Stimulated activated CD4-positive, alpha-beta T cell treated with anti-CD3 and anti-CD28 coated beads, Interleukin-2, amount 100 ng/mL, for 24 hours (primary cell): ENCODE measurements at regions not wholly inside any gene's neighbourhood (a gene's known extent, or its start where the extent isn't known, plus 50 kb on each side); places are given as distances from the start of the nearest gene placed in this dataset.

Experiments
- DNase-seq, 2 donors: peaks; one replicate each; pipeline ENCODE4 v3.0.0-alpha.2; 2020

DNA sequence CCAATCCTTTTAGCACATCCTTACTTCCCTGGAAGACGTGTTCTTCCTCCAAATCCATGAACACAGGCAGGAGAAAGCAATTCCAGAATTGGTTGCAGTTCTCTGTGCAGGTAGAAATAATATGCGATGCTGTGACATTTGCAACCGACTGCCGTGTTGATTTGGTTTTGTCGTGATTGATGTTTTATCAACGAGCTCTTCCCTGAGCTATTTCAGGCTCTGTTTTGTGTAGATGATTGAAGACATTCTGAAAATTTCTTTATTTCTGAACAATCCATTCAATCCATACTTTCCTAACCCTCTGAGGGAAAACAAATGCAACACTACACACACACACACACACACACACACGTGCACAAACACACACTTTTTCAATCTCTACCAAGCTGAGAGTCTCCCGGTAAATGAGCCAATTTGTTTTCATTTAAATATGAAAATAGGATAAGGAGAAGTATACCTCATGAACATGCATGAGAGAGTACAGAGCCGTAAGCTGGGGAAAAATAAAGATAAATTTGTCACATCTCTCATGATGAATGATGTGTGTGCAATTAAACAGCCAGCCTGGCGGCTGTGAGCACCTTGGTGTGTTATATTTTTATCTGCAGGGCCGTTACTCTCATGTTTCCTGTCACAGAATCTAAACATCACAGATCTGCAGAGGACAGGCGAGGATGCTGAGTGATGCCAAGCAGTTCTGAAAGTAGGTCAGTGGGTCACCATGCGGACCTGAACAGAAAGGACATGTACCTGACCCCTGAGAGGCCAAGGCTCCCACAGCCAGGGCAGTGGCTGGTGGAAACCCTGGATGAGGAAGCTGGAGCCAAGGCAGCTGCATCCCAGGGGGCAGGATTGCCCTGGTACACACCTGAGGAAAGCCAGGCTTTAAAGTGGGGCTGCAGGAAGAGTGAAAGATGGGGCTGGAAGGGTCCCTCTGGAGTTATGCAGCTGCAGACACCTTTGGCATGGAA, 64.8 kb downstream of the PDCL3 start:
- DNase-seq = peak in 1 of 2 donors; percentile 13

DNA sequence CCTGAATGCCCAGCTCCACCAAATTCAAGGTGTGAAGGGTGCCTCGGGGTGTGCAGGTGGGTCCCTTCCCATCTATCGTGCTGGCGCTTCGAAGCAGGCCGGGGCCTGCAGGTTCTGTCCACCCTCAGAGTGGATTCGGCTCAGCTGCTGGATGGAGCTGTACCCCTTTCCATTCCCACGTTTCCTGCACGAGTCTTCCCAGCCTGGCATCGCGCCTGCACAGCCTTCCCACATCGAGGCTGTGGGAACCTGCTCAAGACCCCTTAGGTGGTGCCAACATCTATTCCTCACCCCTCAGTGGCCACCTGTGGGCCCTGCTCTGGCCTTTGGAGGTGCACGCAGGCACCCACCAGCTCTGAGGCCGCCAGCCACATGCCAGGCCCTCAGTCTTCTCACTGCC, 65.7 kb downstream of the PDCL3 start:
- DNase-seq = peak in 1 of 2 donors; percentile 15

- DNase-seq = peak in 1 of 2 donors; percentile 11
Measured at GRCh38 chr2:100629309-100629708, 66.5 kb downstream of the PDCL3 start.

- peak in 1 of 2 donors; percentile 14 for DNase-seq
Measured at GRCh38 chr2:100630473-100630977, 67.7 kb downstream of the PDCL3 start.

DNA sequence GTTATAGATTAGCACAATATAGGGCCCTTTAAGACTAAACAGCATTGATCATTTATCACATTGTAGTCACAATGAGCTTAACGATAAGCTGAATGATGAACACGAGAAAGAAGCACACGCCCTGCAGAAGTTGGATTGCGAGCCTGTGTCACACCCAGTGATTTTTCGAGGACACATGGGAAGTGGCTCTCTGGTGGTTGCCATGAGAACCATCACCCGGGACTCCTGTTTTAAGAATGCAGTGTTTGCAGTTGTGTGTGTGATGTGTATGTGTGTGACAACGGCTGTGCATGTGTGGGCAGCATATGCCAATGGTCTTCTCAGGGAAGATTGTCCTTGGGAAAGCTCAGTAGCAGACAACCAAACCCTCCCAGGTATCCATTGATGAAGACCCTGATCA, 69.2 kb downstream of the PDCL3 start:
- DNase-seq = no peak

GRCh38 chr2:100632759-100633158, 70.0 kb downstream of the PDCL3 start:
- DNase-seq = no peak

DNA sequence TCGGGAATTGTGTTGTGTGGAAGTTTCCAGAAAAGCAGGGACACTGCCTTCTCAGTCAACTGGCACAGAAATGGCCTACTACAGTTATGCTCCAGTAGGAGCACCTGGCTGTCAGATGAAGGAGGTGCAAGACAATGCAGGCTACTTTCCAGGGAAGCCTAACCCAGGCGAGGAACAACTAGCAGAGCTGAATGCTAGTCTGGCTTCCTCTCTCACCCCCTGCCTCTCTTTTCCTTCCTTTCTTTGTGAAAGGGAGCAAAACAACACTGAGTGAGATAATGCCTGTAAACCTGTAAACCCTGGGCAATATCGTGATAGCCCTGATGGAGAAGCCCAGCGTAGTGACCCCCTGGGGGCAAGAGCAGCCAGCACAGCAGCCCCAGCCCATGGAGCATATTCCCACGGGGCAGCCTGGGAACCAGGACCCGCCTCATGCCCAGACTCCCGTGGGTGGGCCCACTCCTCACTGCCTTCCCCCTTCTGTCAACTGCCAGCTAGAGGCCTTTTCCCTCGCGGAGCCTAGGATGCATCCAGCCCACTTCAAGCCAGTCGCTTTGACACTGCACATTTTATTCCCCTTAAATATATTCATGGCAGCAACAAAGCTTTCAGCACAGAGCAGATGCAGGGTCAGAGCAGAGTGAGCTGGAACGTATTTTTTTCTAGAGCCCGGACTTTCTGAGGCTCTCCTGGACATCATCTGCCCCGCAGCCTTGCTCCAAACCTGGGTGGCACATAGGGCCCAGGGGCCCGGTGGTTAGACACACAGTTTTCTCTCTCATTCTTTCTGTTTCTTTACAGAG, 77.0 kb downstream of the PDCL3 start:
- DNase-seq = no peak

GRCh38 chr2:100640431-100641124, 77.8 kb downstream of the PDCL3 start:
- DNase-seq = no peak

GRCh38 chr2:100641125-100641435, 78.3 kb downstream of the PDCL3 start:
- DNase-seq = no peak

- no peak for DNase-seq
Measured at GRCh38 chr2:100642425-100642824, 79.6 kb downstream of the PDCL3 start.

DNA sequence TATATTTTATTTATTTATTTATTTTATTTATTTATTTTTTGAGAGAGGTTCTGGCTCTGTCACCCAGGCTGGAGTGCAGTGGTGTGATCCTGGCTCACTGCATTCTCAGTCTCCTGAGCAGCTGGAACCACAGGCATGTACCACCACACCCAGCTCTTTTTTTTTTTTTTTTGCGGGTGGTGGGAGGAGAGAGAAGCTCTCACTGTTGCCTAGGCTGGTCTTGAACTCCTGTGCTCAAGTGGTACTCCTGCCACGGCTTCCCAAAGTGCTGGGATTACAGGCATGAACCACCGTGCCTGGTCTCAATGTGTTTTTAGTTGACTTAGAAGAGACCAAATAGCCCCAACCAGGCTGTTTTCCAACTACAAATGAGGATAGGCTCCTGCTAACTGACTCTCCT, 80.7 kb downstream of the PDCL3 start:
- DNase-seq = no peak

- no peak for DNase-seq
Measured at GRCh38 chr2:100643906-100644501, 81.2 kb downstream of the PDCL3 start.

GRCh38 chr2:100645695-100646429, 83.1 kb downstream of the PDCL3 start:
- no peak for DNase-seq

DNA sequence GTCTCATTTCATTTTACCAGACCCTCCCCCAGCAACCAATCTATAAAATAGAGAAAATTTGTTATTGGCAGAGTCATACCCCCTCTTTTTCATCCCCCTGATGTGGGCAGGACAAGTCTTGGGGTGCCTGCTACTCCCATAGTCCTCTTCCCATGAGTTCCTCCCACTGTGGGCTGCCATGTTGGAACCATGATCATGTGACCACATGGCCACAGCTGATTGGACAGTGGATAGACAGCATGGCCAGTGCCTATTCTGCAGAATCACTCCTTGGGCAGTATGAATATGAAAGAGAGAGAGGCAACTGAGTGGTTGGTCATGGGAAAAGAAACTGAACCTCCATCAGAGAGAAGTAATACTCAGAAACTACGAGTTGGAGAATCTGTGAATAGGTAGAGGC, 84.9 kb downstream of the PDCL3 start:
- no peak for DNase-seq

DNA sequence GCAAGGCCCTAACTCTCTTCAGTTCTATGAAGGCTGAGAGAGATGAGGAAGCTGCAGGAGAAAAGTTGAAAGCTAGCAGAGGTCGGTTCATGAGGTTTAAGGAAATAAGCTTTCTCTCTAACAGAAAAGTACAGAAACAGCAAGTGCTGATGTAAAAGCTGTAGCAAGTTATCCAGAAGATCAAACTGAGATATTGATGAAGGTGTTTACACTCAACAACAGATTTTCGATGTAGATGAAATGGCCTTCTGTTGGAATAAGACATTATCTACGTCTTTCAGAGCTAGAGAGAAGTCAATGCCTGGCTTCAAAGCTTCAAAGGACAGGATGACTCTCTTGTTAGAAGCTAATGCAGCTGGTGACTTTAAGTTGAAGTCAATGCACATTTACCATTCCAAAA, 87.4 kb downstream of the PDCL3 start:
- no peak for DNase-seq

DNA sequence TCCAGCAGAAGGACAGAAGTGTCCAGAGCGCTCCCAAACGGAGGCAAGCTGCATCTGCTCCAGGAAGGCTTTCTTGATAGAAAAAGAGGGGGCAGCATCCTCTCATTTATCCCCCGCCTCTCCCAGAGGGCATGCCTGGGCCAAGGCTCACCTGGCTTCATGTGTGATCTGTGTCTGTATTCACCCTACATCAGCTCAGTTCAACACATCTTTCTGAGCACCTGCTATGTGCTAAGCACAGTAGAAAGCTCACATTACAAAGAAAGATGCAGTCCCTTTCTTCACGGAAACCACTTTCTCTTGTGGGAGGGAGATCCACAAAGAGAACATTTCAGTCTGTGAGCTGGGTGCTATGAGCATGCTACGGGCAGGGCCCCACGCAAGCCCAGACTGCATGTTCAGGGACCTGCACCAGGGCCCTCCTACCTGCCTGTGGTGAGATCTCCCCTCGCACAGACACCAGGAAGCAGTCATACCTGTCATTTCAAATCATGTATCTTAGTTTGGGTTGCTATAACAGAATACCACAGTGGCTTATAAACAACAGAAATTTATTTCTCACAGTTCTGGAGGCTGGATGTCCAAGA, 90.7 kb downstream of the PDCL3 start:
- no peak for DNase-seq

DNA sequence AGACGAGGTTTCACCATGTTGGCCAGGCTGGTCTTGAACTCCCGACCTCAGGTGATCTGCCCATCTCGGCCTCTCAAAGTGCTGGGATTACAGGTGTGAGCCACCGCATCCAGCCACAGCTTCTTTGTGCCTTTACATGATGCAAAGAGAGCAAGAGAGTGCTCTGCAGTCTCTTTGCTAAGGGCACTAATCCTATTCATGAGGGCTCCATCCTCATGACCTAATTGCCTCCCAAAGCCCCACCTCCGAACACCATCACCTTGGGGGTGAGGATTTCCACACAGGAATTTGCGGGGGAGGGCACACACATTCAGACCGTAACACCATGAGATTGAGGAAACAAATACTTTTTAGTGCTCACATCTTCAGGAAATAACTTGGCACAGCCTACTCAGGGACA, 91.8 kb downstream of the PDCL3 start:
- no peak for DNase-seq

DNA sequence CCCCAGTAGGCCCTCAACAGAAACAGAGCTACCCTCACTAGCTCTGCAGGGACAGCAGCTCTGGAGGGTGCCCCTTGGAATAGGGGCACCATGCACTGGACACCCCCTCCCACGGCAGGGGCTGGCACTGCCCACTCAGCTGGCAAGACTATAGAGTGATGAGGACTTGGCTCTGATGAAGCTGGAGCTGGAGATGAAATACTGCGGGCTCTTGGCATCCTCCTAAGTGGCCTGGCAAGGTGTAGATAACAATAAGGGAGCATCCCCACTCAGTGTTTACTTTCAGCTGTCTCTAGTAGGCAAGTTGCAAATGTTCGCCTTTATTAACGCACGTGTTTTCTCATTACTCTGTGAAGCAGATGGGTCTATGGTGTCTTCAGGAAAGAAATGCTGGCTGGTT, 92.7 kb downstream of the PDCL3 start:
- no peak for DNase-seq

GRCh38 chr2:100655936-100656534, 93.2 kb downstream of the PDCL3 start:
- no peak for DNase-seq

DNA sequence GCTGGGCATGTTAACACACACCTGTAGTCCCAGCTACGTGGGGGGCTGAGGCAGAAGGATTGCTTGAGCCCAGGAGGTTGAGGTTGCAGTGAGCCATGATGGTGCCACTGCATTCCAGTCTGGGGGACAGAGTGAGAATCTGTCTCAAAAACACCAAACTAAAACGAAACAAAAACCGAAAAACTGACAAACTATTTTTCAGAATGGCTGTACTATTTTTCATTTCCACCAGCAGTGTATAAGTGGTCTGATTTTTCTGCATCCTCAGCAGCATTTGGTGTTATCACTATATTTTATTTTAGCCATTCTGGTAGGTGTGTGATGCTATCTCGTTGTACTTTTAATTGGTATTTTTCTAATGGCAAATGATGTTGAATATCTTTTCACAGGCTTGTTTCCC, 95.2 kb downstream of the PDCL3 start:
- DNase-seq = no peak
